ENCODE measurements at regions not wholly inside any gene's neighbourhood (a gene's known extent, or its start where the extent isn't known, plus 50 kb on each side); places are given as distances from the start of the nearest gene placed in this dataset.
"Not testable (repeated sequence)": the region's sequence is repeated elsewhere in the genome, so short reads cannot be mapped to it uniquely, and the experiment has no call there.

GRCh38 chr12:91896286-91897024, 249.2 kb downstream of the BTG1 start:
- DNase-seq (ENCODE audit: extremely low read depth, low read depth): no peak

- DNase-seq (ENCODE audit: extremely low read depth, low read depth): no peak
Measured at GRCh38 chr12:91894911-91895310, 250.7 kb downstream of the BTG1 start.

- no peak for DNase-seq (ENCODE audit: extremely low read depth, low read depth)
Measured at GRCh38 chr12:91893476-91893875, 252.2 kb downstream of the BTG1 start.

GRCh38 chr12:91892081-91892855, 253.4 kb downstream of the BTG1 start:
- DNase-seq (ENCODE audit: extremely low read depth, low read depth): no peak

- DNase-seq (ENCODE audit: extremely low read depth, low read depth): no peak
Measured at GRCh38 chr12:91890742-91891141, 254.9 kb downstream of the BTG1 start.

GRCh38 chr12:91889910-91890309, 255.7 kb downstream of the BTG1 start:
- no peak for DNase-seq (ENCODE audit: extremely low read depth, low read depth)

GRCh38 chr12:91889059-91889458, 256.6 kb downstream of the BTG1 start:
- no peak for DNase-seq (ENCODE audit: extremely low read depth, low read depth)

- no peak for DNase-seq (ENCODE audit: extremely low read depth, low read depth)
Measured at GRCh38 chr12:91887957-91888356, 257.7 kb downstream of the BTG1 start.

GRCh38 chr12:91885851-91886731, 259.6 kb downstream of the BTG1 start:
- DNase-seq (ENCODE audit: extremely low read depth, low read depth): no peak

GRCh38 chr12:91884230-91884629, 261.4 kb downstream of the BTG1 start:
- no peak for DNase-seq (ENCODE audit: extremely low read depth, low read depth)

GRCh38 chr12:91883811-91884210, 261.8 kb downstream of the BTG1 start:
- no peak for DNase-seq (ENCODE audit: extremely low read depth, low read depth)

GRCh38 chr12:91882910-91883309, 262.7 kb downstream of the BTG1 start:
- DNase-seq (ENCODE audit: extremely low read depth, low read depth): no peak

GRCh38 chr12:91880528-91880927, 265.1 kb downstream of the BTG1 start:
- DNase-seq (ENCODE audit: extremely low read depth, low read depth): no peak

GRCh38 chr12:91877456-91878235, 268.0 kb downstream of the BTG1 start:
- no peak for DNase-seq (ENCODE audit: extremely low read depth, low read depth)

GRCh38 chr12:91877022-91877421, 268.6 kb downstream of the BTG1 start:
- DNase-seq (ENCODE audit: extremely low read depth, low read depth): no peak

- not testable (repeated sequence) for DNase-seq (ENCODE audit: extremely low read depth, low read depth)
Measured at GRCh38 chr12:91875671-91876070, 270.0 kb downstream of the BTG1 start.

- no peak for DNase-seq (ENCODE audit: extremely low read depth, low read depth)
Measured at GRCh38 chr12:91874086-91874865, 271.4 kb downstream of the BTG1 start.

- no peak for DNase-seq (ENCODE audit: extremely low read depth, low read depth)
Measured at GRCh38 chr12:91871751-91872150, 273.9 kb downstream of the BTG1 start.

- DNase-seq (ENCODE audit: extremely low read depth, low read depth): no peak
Measured at GRCh38 chr12:91870872-91871707, 274.6 kb downstream of the BTG1 start.

Measured in NCI-H460 (cell line).